Sigmoid colon (tissue), 6 donors: ENCODE measurements at regions not wholly inside any gene's neighbourhood (a gene's known extent, or its start where the extent isn't known, plus 50 kb on each side); places are given as distances from the start of the nearest gene placed in this dataset.
A peak's percentile ranks its signal among the peaks of the same experiment; 100 is the strongest.

Experiments
- DNase-seq: peaks from one replicate; pipeline ENCODE4 v3.0.0-alpha.2; 2019
- H3K27ac ChIP-seq, 4 donors: fragments of 200-600 bp; sonication (generic); one replicate each; pipeline ENCODE4 v1.5.1; 2016 to 2019; ENCODE audit warnings: mild to moderate bottlenecking in 1 of 4
- H3K27me3 ChIP-seq, 3 donors: fragments of 200-600 bp; sonication (generic); one replicate each; pipeline ENCODE4 v1.5.1; 2019; ENCODE audit warnings: mild to moderate bottlenecking in 1 of 3
- H3K36me3 ChIP-seq, 4 donors: fragments of 200-600 bp; sonication (generic); one replicate each; pipeline ENCODE4 v1.5.1; 2016 to 2019
- H3K4me1 ChIP-seq, 4 donors: fragments of 200-600 bp; sonication (generic); one replicate each; pipeline ENCODE4 v1.5.1; 2017 to 2019
- H3K4me3 ChIP-seq, 4 donors: fragments of 200-600 bp; sonication (generic); one replicate each; pipeline ENCODE4 v1.5.1; 2017 to 2019; ENCODE audit warnings: mild to moderate bottlenecking in 2 of 4, moderate library complexity in 1 of 4
- H3K9me3 ChIP-seq, 4 donors: fragments of 200-600 bp in 3 of 4; sonication (generic) in 3 of 4; one replicate each; pipeline versions ENCODE4 v1.5.1 to v1.6.1; 2013 to 2019
- EP300 ChIP-seq, 4 donors: sonication (generic); formaldehyde crosslinking; IDR thresholded peaks; one replicate each; pipeline ENCODE4 v1.6.1; 2017; ENCODE audit warnings: antibody characterized with exemption in 4 of 4
- POLR2A ChIP-seq, 2 donors: fragments of 450-650 bp; IDR thresholded peaks; one replicate each; pipeline ENCODE4 v1.6.1; 2016; ENCODE audit warnings: antibody characterized with exemption in 2 of 2, mild to moderate bottlenecking in 2 of 2, moderate library complexity in 2 of 2
- POLR2AphosphoS5 ChIP-seq, 4 donors: sonication (generic); formaldehyde crosslinking; IDR thresholded peaks; one replicate each; pipeline ENCODE4 v1.6.1; 2017; ENCODE audit warnings: antibody characterized with exemption in 4 of 4
- WGBS, 2 donors: extraction: QIAGEN DNeasy Blood & Tissue Kit; methylation state at CpG; one replicate each; pipeline ENCODE4 v1.1.7; 2013; 5-methylcytosine and 5-hydroxymethylcytosine counted together
- intact Hi-C: fragments of 100-400 bp; cut with DNase I; formaldehyde crosslinking; loops from one replicate; pipeline ENCODE4 v1.15.1; 2023
- TF ChIP-seq, protein P1 (sequence below), 4 experiments: fragments of 450-650 bp in 3 of 4; fragments of 200-600 bp in 1 of 4; IDR thresholded peaks; one replicate each; pipeline ENCODE4 v1.5.1; 2016 to 2019; ENCODE audit warnings: antibody characterized with exemption in 4 of 4, mild to moderate bottlenecking in 3 of 4, moderate library complexity in 2 of 4
- donor health status: healthy with polysubstance abuse.
- donor health status: healthy.

- Histone ChIP-seq H3K36me3 (no peaks in the 10 kb centered on the region), H3K4me3 (no peak overlapping the region), H3K27ac (no peak overlapping the region), H3K4me1 (peaks cover 0 to 15% (median 8%) of the 10 kb centered on the region in 4 donors), H3K27me3 (no peaks in the 10 kb centered on the region), H3K9me3 (no peaks in the 10 kb centered on the region)
- 77 to 80% methylated on average over 13 of the region's 13 CpGs for WGBS, 2 donors
- TF ChIP-seq EP300 (IDR thresholded peaks at IDR 0.05) (no peak), POLR2A (IDR thresholded peaks at IDR 0.05) (no peak), POLR2AphosphoS5 (IDR thresholded peaks at IDR 0.05) (no peak)
- TF ChIP-seq, protein P1, sequence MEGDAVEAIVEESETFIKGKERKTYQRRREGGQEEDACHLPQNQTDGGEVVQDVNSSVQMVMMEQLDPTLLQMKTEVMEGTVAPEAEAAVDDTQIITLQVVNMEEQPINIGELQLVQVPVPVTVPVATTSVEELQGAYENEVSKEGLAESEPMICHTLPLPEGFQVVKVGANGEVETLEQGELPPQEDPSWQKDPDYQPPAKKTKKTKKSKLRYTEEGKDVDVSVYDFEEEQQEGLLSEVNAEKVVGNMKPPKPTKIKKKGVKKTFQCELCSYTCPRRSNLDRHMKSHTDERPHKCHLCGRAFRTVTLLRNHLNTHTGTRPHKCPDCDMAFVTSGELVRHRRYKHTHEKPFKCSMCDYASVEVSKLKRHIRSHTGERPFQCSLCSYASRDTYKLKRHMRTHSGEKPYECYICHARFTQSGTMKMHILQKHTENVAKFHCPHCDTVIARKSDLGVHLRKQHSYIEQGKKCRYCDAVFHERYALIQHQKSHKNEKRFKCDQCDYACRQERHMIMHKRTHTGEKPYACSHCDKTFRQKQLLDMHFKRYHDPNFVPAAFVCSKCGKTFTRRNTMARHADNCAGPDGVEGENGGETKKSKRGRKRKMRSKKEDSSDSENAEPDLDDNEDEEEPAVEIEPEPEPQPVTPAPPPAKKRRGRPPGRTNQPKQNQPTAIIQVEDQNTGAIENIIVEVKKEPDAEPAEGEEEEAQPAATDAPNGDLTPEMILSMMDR (IDR thresholded peaks at IDR 0.05), result no peak
- no peak for DNase-seq
- intact Hi-C loops, result no loop called here
Measured at GRCh38 chr11:112835591-112836255, 125.5 kb upstream of the NCAM1 start.

DNA sequence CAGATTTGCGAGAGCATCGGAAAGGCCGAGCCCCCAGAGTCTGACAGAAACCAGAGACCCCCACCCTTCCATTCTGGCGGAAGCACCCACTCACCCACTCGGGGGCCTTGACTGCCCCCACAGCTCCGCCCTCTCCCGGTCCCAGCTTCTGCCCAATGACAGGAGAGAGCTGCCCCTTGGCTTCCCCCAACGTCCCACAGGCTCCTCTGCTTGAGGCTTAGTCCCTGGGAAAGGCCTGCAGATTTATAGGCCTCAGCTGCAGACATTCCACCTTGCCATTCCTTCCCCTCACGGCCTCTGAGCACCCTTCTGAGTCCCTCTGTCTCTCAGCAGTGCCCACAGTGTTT is 125.0 kb upstream of the NCAM1 start:
- Histone ChIP-seq H3K4me1 (peaks cover 0 to 15% (median 8%) of the 10 kb centered on the region in 4 donors), H3K27ac (no peak overlapping the region), H3K27me3 (no peaks in the 10 kb centered on the region), H3K4me3 (no peak overlapping the region), H3K9me3 (no peaks in the 10 kb centered on the region), H3K36me3 (no peaks in the 10 kb centered on the region)
- WGBS, 2 donors, result 77 to 78% methylated on average over 9 of the region's 9 CpGs
- DNase-seq, result no peak
- intact Hi-C loops, result no loop called here
- no peak for TF ChIP-seq EP300 (IDR thresholded peaks at IDR 0.05)
- TF ChIP-seq POLR2AphosphoS5 (IDR thresholded peaks at IDR 0.05), result no peak
- TF ChIP-seq, protein P1 (IDR thresholded peaks at IDR 0.05), result no peak
- TF ChIP-seq POLR2A (IDR thresholded peaks at IDR 0.05), result no peak

- Histone ChIP-seq H3K4me1 (peaks cover 0 to 15% (median 8%) of the 10 kb centered on the region in 4 donors), H3K9me3 (no peaks in the 10 kb centered on the region), H3K4me3 (no peak overlapping the region), H3K36me3 (no peaks in the 10 kb centered on the region), H3K27me3 (no peaks in the 10 kb centered on the region), H3K27ac (no peak overlapping the region)
- no peak for TF ChIP-seq EP300 (IDR thresholded peaks at IDR 0.05)
- TF ChIP-seq, protein P1 (IDR thresholded peaks at IDR 0.05), result peak in 1 of 4 experiments; percentile 8
- TF ChIP-seq POLR2AphosphoS5 (IDR thresholded peaks at IDR 0.05), result no peak
- no peak for DNase-seq
- 75 to 79% methylated on average over 8 of the region's 8 CpGs for WGBS, 2 donors
- intact Hi-C loops, result no loop called here
Measured at GRCh38 chr11:112837162-112837826, 123.9 kb upstream of the NCAM1 start.

DNA sequence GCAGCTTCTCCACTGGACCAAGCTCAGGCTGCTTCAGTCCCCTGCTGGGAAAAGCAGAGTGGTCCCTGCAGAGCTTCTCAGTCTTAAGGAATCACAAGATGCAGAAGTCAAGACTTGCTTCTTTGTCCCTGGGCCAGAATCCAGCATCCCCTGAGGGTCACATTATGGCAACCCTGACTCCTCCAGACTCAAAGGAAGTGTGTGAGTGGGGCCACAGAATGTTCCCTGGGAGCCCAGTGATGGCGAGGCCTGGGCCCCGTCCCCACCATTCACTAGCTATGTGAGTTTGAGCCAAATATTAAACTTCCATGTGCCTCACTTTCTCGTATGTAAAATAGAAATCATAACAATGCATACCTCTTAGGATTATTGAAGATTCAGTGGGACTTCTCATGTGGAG is 122.2 kb upstream of the NCAM1 start:
- no peaks in the 10 kb centered on the region for H3K27me3 ChIP-seq
- TF ChIP-seq POLR2A (IDR thresholded peaks at IDR 0.05) (no peak), POLR2AphosphoS5 (IDR thresholded peaks at IDR 0.05) (no peak), EP300 (IDR thresholded peaks at IDR 0.05) (no peak)
- TF ChIP-seq, protein P1 (IDR thresholded peaks at IDR 0.05), result no peak
- no peak overlapping the region for H3K4me3 ChIP-seq
- H3K36me3 ChIP-seq, result no peaks in the 10 kb centered on the region
- WGBS, 2 donors, result 79 to 86% methylated on average over 3 of the region's 3 CpGs
- intact Hi-C loops, result no loop called here
- H3K27ac ChIP-seq, result no peak overlapping the region
- DNase-seq, result no peak
- H3K4me1 ChIP-seq, result peaks cover 0 to 12% (median 6%) of the 10 kb centered on the region in 4 donors
- H3K9me3 ChIP-seq, result no peaks in the 10 kb centered on the region
